ENCODE measurements at regions not wholly inside any gene's neighbourhood (a gene's known extent, or its start where the extent isn't known, plus 50 kb on each side); places are given as distances from the start of the nearest gene placed in this dataset.

DNA sequence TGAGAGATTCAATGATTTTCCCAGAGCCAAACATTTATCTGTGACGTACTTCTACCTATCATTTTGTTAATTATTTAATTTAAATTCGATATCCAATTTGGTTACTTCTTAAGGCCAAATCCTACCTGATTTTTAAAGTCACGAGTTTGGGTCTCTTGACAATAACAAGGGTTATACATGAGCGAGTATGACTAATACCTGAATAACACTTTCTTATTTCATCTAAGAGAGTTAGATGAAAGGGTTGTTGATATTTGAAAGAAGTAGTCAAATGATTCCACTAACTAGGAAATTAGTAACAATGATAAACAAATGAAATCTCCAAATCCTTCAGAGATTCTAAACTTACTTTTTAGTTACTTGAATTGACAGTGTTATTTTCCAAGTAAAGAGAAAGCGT, 1086.9 kb downstream of the XPNPEP1 start:
- no peak for DNase-seq (ENCODE audit: low read depth)
- TF ChIP-seq, protein P1, sequence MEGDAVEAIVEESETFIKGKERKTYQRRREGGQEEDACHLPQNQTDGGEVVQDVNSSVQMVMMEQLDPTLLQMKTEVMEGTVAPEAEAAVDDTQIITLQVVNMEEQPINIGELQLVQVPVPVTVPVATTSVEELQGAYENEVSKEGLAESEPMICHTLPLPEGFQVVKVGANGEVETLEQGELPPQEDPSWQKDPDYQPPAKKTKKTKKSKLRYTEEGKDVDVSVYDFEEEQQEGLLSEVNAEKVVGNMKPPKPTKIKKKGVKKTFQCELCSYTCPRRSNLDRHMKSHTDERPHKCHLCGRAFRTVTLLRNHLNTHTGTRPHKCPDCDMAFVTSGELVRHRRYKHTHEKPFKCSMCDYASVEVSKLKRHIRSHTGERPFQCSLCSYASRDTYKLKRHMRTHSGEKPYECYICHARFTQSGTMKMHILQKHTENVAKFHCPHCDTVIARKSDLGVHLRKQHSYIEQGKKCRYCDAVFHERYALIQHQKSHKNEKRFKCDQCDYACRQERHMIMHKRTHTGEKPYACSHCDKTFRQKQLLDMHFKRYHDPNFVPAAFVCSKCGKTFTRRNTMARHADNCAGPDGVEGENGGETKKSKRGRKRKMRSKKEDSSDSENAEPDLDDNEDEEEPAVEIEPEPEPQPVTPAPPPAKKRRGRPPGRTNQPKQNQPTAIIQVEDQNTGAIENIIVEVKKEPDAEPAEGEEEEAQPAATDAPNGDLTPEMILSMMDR (conservative IDR thresholded peaks at IDR 0.05; ENCODE audit: control insufficient read depth, insufficient read depth, low read depth, low read length) = no peak

DNA sequence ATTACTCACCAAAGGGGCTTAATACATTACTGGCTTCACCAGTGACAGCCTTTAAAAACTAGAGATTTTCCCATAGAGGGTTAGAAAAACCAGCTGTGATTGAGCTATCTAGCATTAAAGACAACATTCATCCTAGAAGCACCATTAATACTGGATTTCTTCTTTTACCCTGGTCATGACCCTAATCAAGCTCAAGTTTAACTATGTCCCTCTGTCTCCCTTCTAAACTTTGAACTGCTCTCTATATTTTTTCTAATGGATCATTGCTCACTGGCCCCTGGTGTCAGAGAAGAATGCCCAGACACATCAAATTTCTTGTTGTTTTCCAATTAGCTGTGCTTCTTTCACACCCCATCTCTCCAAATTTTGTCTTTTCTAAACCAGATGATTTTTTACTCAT, 1101.3 kb downstream of the XPNPEP1 start:
- H3K4me3 ChIP-seq (ENCODE audit: control insufficient read depth, low read depth, low read length) = no peak overlapping the region
- TF ChIP-seq, protein P1 (conservative IDR thresholded peaks at IDR 0.05; ENCODE audit: control insufficient read depth, insufficient read depth, low read depth, low read length) = no peak
- no peak for DNase-seq (ENCODE audit: low read depth)

More for the DNA sequence above, 1086.9 kb downstream of the XPNPEP1 start:
- H3K4me3 ChIP-seq (ENCODE audit: control insufficient read depth, low read depth, low read length) = no peak overlapping the region

DNA sequence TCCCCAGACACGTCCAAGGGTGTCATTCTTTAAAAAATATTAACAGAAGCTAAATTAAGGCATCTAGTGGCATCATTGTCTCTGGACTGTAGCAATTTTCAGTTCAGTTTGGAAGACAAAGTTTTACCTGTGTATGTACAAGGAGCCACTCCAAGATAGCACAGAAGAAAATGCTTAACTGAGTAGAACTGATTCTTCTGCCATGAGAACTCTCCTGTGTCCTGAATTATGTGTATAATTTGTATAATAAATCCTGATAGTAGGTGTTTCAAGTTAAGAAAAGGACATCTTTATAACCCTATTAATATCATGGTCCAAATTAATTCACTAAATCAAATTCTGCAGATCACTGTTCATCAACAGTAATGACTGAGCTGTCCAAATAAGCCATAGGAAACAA, 1104.0 kb downstream of the XPNPEP1 start:
- DNase-seq (ENCODE audit: low read depth) = no peak
- no peak overlapping the region for H3K4me3 ChIP-seq (ENCODE audit: control insufficient read depth, low read depth, low read length)
- TF ChIP-seq, protein P1 (conservative IDR thresholded peaks at IDR 0.05; ENCODE audit: control insufficient read depth, insufficient read depth, low read depth, low read length) = no peak

DNA sequence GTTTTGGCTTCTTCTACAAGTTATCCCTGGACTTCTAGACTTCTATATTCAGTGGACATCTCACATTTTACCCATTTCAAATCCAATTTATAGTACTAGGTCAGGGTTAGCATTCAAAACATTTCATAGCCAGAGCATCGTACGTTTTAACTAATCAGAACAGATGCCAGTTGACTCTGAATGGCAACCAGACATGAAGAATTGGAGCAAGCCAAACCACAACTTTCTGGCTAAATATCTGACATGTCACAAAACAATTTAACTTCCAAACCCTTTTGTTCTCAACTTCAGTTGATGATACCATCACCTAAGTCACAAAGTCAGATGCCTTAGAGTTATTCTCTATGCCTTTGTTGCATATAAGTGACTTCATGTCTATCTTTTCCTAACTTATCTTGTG, 1105.7 kb downstream of the XPNPEP1 start:
- DNase-seq (ENCODE audit: low read depth) = no peak
- TF ChIP-seq, protein P1 (conservative IDR thresholded peaks at IDR 0.05; ENCODE audit: control insufficient read depth, insufficient read depth, low read depth, low read length) = no peak

DNA sequence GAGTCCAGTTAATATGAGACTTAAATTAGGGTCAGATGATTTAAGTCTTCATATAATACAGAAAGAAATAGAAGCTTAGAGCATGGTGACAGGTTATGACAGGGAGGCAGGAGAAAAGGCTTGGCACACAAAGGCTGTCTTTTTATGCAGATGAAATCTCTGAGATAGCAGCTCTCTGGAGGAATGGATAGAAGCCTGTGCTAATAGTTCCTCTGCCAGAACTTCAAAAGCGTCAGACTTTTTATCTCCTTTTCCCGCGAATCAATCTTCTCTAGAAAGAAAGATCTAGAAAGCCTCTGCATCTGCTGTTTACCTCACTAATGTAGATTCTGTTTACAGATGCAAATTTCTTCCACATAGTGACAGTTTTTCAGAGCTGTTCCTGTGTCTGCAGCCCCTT, 1106.2 kb downstream of the XPNPEP1 start:
- DNase-seq (ENCODE audit: low read depth) = no peak
- TF ChIP-seq, protein P1 (conservative IDR thresholded peaks at IDR 0.05; ENCODE audit: control insufficient read depth, insufficient read depth, low read depth, low read length) = no peak
- no peak overlapping the region for H3K4me3 ChIP-seq (ENCODE audit: control insufficient read depth, low read depth, low read length)

More for the DNA sequence above, 1105.7 kb downstream of the XPNPEP1 start:
- H3K4me3 ChIP-seq (ENCODE audit: control insufficient read depth, low read depth, low read length) = no peak overlapping the region

DNA sequence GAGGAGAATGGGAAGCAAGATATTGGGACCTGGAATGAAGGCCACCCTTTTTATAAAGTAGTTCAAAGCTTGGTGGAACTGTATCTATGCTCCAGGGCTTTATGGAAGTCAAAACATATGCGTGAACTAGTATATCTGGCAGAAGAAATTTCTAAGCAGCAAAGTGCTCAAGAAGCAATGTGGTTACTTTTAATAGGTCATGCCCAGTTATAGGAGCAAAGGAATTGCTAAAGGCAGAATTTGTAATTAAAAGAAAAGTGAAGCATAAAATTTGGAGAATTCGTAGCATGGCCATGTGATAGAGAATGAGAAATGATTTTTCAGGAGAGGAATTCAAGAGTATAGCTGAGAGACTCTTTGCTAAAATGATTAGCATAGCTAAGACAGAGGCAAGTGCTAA, 1110.4 kb downstream of the XPNPEP1 start:
- no peak for DNase-seq (ENCODE audit: low read depth)
- no peak overlapping the region for H3K4me3 ChIP-seq (ENCODE audit: control insufficient read depth, low read depth, low read length)
- TF ChIP-seq, protein P1 (conservative IDR thresholded peaks at IDR 0.05; ENCODE audit: control insufficient read depth, insufficient read depth, low read depth, low read length) = no peak

DNA sequence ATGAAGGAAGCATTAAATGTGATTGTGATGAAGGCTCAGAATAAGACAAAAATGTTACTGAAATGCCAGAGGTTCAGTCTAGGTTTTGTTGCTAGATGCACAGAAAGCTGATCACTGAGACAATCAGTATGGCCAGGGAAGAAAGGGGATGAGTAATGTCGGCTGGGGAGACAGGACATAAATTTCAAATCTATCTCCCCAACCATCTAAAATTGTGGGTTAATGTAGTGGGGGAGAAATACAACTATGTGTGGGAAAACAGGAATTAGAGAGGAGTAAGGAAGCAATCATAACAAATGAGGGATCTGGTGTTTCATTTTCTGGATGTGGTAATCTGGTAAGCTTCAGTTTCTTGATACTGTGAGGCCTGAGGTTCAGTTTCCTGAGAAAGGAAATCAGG, 1111.0 kb downstream of the XPNPEP1 start:
- TF ChIP-seq, protein P1 (conservative IDR thresholded peaks at IDR 0.05; ENCODE audit: control insufficient read depth, insufficient read depth, low read depth, low read length) = no peak
- DNase-seq (ENCODE audit: low read depth) = no peak
- no peak overlapping the region for H3K4me3 ChIP-seq (ENCODE audit: control insufficient read depth, low read depth, low read length)

All from fibroblast of mammary gland (primary cell).